ENCODE measurements at regions not wholly inside any gene's neighbourhood (a gene's known extent, or its start where the extent isn't known, plus 50 kb on each side); places are given as distances from the start of the nearest gene placed in this dataset.

GRCh38 chr7:84844771-84845170 is 342.1 kb downstream of the SEMA3D start:
- TF ChIP-seq MAX (IDR thresholded peaks at IDR 0.05) (no peak), CTCF (IDR thresholded peaks at IDR 0.05) (no peak), JUN (IDR thresholded peaks at IDR 0.05) (no peak), NR3C1 (IDR thresholded peaks at IDR 0.05) (no peak), CBX2 (IDR thresholded peaks at IDR 0.05; ENCODE audit: borderline replicate concordance, low read depth) (no peak), EP300 (IDR thresholded peaks at IDR 0.05) (no peak), POLR2A (IDR thresholded peaks at IDR 0.05; ENCODE audit: low read length) (no peak)
- TF ChIP-seq, protein P1, sequence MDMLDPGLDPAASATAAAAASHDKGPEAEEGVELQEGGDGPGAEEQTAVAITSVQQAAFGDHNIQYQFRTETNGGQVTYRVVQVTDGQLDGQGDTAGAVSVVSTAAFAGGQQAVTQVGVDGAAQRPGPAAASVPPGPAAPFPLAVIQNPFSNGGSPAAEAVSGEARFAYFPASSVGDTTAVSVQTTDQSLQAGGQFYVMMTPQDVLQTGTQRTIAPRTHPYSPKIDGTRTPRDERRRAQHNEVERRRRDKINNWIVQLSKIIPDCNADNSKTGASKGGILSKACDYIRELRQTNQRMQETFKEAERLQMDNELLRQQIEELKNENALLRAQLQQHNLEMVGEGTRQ (IDR thresholded peaks at IDR 0.05) = no peak
- TF ChIP-seq, protein P2, sequence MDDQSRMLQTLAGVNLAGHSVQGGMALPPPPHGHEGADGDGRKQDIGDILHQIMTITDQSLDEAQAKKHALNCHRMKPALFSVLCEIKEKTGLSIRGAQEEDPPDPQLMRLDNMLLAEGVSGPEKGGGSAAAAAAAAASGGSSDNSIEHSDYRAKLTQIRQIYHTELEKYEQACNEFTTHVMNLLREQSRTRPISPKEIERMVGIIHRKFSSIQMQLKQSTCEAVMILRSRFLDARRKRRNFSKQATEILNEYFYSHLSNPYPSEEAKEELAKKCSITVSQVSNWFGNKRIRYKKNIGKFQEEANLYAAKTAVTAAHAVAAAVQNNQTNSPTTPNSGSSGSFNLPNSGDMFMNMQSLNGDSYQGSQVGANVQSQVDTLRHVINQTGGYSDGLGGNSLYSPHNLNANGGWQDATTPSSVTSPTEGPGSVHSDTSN (IDR thresholded peaks at IDR 0.05) = no peak
